Aorta (tissue), 5 donors: ENCODE measurements at regions not wholly inside any gene's neighbourhood (a gene's known extent, or its start where the extent isn't known, plus 50 kb on each side); places are given as distances from the start of the nearest gene placed in this dataset.

Source experiments
- ATAC-seq: fragments of 200-7000 bp; cut with Tn5 transposase; one replicate; pipeline ENCODE4 v1.9.1; 2022; ENCODE audit warnings: moderate library complexity; ENCODE audit not compliant: low FRiP score
- DNase-seq, 2 donors: peaks; one replicate each; pipeline ENCODE4 v3.0.0-alpha.2; 2020
- H3K27ac ChIP-seq, 2 donors: one replicate each; pipeline ENCODE4 v1.5.1; 2013; ENCODE audit warnings: low read length in 2 of 2, mild to moderate bottlenecking in 2 of 2, moderate library complexity in 2 of 2, control low read depth in 1 of 2, inconsistent platforms in 1 of 2, low read depth in 1 of 2
- H3K27me3 ChIP-seq, 2 donors: one replicate each; pipeline ENCODE4 v1.6.1; 2013; ENCODE audit warnings: control low read depth in 1 of 2, low read length in 1 of 2, mild to moderate bottlenecking in 1 of 2, moderate library complexity in 1 of 2; ENCODE audit not compliant: insufficient read depth in 2 of 2, control insufficient read depth in 1 of 2
- H3K36me3 ChIP-seq, 2 donors: one replicate each; pipeline ENCODE4 v1.6.1; 2013; ENCODE audit warnings: control low read depth in 1 of 2, low read length in 1 of 2, mild to moderate bottlenecking in 1 of 2; ENCODE audit not compliant: insufficient read depth in 2 of 2, control insufficient read depth in 1 of 2
- H3K4me1 ChIP-seq, 2 donors: one replicate each; pipeline ENCODE4 v1.6.1; 2013; ENCODE audit warnings: low read length in 2 of 2, control low read depth in 1 of 2, mild to moderate bottlenecking in 1 of 2, moderate library complexity in 1 of 2; ENCODE audit not compliant: insufficient read depth in 2 of 2, control insufficient read depth in 1 of 2
- H3K4me3 ChIP-seq, 2 donors: one replicate each; pipeline ENCODE4 v1.5.1; 2013; ENCODE audit warnings: low read length in 2 of 2, control low read depth in 1 of 2, mild to moderate bottlenecking in 1 of 2
- H3K9me3 ChIP-seq: one replicate; pipeline ENCODE4 v1.6.1; 2013; ENCODE audit warnings: mild to moderate bottlenecking, low read length; ENCODE audit not compliant: control insufficient read depth
- WGBS, 2 donors: extraction: QIAGEN DNeasy Blood & Tissue Kit; methylation state at CpG; one replicate each; pipeline ENCODE4 v1.1.7; 2013; 5-methylcytosine and 5-hydroxymethylcytosine counted together
- intact Hi-C, 2 donors: fragments of 100-400 bp; cut with DNase I; formaldehyde crosslinking; loops; one replicate each; pipeline versions ENCODE4 v1.14.2 to v1.15.0; 2022
- donor health status: healthy with polysubstance abuse.
- donor health status: Bipolar disorder and iron deficiency.
- donor health status: DM: no; HTN: no; CAD: no.
- donor health status: DM: no; HTN: no; CAD: no.
- donor health status: DM: yes; HTN: yes; CAD: no.

DNA sequence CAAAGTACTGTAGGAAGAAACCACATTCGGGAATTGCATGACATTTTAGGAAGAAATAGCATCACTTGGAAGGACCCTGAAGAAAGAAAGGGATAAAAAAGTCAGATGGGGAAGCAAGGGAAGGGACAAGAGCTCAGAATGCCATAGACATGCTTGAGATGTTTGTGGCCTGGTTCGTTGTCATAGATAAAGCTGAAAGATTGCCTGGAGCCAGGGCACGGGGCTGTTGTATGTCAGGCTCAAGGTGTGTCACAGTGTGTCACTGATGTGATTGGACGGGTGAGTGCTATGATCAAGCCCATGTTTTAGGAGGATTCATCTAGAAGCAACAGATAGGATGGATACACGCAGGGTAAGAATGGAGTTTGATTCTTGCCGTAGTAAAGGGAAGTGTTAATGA, 216.2 kb upstream of the SOX4 start:
- no peaks in the 10 kb centered on the region for H3K9me3 ChIP-seq
- WGBS, 2 donors, result 86 to 91% methylated on average over 6 of the region's 6 CpGs
- H3K36me3 ChIP-seq, result no peaks in the 10 kb centered on the region
- H3K4me3 ChIP-seq, result no peak overlapping the region
- no peaks in the 10 kb centered on the region for H3K4me1 ChIP-seq
- ATAC-seq (no peak), DNase-seq (no peak)
- no peaks in the 10 kb centered on the region for H3K27me3 ChIP-seq
- intact Hi-C loops, result no loop called here
- H3K27ac ChIP-seq, result no peak overlapping the region

DNA sequence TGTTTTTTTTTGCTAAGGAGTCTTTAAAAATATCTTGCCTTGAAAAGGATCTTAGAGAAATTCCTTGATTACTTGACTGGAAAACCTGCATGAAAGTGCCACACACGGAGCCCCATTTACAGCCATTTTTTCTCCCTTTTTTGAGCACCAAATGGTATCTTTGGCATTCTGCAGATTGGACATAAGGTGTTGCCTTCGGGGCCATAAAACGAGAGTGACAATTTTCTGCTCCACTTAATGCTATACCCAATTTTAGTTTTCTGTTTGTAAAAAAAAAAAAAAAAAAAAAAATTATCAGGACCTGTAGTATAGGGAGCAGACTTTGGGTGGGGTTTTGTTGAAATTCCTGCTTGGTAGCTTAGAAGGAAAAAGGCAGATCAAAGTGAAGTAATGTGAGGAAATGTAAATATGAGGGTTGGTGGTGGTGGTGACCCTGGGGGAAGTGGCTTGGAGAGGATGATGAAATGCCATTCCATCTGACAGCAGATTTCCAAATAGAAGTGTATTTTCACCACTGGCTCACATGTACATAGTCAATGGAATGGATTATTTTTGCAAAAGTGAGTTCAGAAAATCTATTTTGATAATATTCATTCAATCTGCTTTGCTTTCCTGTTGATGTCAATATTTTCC, 212.1 kb upstream of the SOX4 start:
- WGBS, 2 donors, result 88% methylated on average over 3 of the region's 3 CpGs
- no peak overlapping the region for H3K4me3 ChIP-seq
- DNase-seq, result no peak
- no peaks in the 10 kb centered on the region for H3K4me1 ChIP-seq
- intact Hi-C loops, result no loop called here
- H3K9me3 ChIP-seq, result no peaks in the 10 kb centered on the region
- H3K36me3 ChIP-seq, result no peaks in the 10 kb centered on the region
- H3K27ac ChIP-seq, result no peak overlapping the region
- no peaks in the 10 kb centered on the region for H3K27me3 ChIP-seq
- no peak for ATAC-seq

DNA sequence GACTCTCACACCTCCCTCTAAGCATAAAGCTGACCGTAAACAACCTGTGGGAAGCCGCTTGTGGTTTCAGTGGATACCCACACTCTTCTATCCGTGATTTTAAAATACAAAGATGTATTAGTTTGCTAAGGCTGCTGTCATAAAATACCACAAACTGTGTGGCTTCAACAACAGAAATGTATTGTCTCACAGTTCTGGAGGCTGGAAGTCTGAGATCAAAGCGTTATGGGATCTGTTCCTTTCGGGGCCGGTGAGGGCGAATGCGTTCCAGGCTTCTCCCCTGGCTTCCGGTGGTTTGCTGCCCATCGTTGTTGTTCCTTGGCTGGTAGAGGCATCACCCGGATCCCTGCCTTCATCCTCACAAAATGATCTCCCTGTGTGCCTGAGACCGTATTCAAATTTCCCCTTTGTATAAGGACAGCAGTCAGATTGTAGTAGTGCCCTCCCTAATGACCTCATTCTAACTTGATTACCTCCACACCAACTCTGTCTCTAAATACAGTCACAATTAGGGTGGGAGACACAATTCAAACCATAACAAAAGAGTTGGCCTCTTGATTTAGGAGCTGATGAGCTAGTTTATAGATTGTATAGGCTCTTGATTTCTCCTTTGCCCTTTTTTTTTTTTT, 210.6 kb upstream of the SOX4 start:
- intact Hi-C loops, result no loop called here
- WGBS, 2 donors, result 89 to 90% methylated on average over 12 of the region's 12 CpGs
- DNase-seq, result no peak

DNA sequence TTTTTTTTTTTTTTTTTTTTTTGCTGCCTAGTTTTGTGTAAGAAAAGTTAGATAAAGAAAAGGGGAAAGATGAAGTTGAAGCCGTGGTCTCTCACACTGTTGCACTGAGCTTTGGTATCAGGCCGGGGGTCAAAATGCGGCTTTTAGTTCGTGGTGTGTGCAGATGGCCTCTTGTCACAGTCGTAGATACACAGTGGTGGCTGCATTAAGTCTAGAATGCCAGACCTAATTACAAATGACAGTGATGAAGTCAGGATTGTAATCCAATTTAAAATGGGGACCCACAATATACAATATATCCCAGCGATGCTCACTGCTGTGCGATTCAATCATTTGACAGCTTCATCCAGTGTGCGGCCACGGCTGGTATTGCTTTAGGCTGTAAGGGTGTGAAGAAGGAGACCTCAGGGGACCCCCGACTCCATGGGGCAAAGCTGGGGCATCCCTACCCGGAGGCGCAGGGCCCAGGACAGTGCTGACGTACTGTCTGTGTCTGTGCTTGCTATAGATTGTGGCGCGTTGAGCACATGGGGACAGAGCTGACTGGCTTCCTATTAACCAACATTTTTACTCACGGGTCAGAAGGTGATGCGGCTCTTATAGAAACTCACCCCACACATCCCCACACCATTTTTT, 210.0 kb upstream of the SOX4 start:
- WGBS, 2 donors, result 92% methylated on average over 17 of the region's 17 CpGs
- Histone ChIP-seq H3K9me3 (no peaks in the 10 kb centered on the region), H3K27ac (no peak overlapping the region), H3K4me1 (no peaks in the 10 kb centered on the region), H3K27me3 (no peaks in the 10 kb centered on the region), H3K36me3 (no peaks in the 10 kb centered on the region), H3K4me3 (no peak overlapping the region)
- ATAC-seq, result no peak
- intact Hi-C loops, result no loop called here
- DNase-seq, result no peak

More for the DNA sequence above, 210.6 kb upstream of the SOX4 start:
- no peaks in the 10 kb centered on the region for H3K36me3 ChIP-seq
- ATAC-seq, result no peak
- no peak overlapping the region for H3K27ac ChIP-seq
- no peaks in the 10 kb centered on the region for H3K9me3 ChIP-seq
- H3K27me3 ChIP-seq, result no peaks in the 10 kb centered on the region
- no peak overlapping the region for H3K4me3 ChIP-seq
- no peaks in the 10 kb centered on the region for H3K4me1 ChIP-seq

DNA sequence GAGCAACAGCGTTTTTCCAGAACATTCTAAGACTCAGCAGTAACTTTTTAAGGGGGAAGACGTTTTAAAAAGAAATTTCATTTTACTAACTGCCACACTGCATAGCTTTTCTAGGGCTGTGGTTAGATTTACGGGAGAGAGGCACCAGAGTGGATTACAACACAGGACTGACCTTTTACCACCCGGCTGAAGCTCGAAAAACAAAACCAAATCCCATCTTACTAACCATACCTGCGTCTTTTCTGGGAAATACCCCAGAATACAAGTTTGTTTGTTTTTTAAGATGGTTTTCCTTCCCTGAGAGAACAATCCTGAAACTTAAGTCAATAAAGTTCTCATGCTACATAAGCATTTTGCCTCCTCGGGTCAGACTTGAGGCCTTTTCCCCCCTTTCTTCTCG, 209.3 kb upstream of the SOX4 start:
- ATAC-seq, result no peak
- intact Hi-C loops, result no loop called here
- H3K4me3 ChIP-seq, result no peak overlapping the region

DNA sequence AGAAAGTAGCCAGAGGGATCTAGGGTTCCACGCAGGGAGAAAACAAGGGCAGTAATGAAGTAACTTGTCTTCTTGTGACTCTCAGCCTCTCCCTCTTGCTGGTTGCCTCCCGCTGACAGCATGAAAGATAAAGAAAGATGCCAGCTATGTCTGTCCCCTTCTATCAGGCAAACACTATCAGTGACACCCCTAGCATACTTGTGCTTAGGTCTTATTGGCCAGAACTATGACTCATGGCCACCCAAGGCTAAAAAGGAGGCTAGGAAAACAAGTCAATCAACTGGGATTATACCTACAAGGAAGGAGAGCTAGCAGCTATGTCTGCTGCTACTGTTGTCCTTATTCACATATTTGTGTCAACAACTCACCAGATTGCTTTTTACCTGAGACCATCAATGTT, 206.8 kb upstream of the SOX4 start:
- 95 to 100% methylated on average over 2 of the region's 2 CpGs for WGBS, 2 donors
- ATAC-seq (no peak), DNase-seq (no peak)
- Histone ChIP-seq H3K9me3 (no peaks in the 10 kb centered on the region), H3K4me1 (no peaks in the 10 kb centered on the region), H3K27me3 (no peaks in the 10 kb centered on the region), H3K4me3 (no peak overlapping the region), H3K36me3 (no peaks in the 10 kb centered on the region), H3K27ac (no peak overlapping the region)
- intact Hi-C loops, result no loop called here

More for the DNA sequence above, 209.3 kb upstream of the SOX4 start:
- H3K27ac ChIP-seq, result no peak overlapping the region
- H3K27me3 ChIP-seq, result no peaks in the 10 kb centered on the region
- no peak for DNase-seq
- H3K36me3 ChIP-seq, result no peaks in the 10 kb centered on the region
- H3K4me1 ChIP-seq, result no peaks in the 10 kb centered on the region
- no peaks in the 10 kb centered on the region for H3K9me3 ChIP-seq
- WGBS, 2 donors, result 58 to 66% methylated on average over 7 to 8 of the region's 8 CpGs

DNA sequence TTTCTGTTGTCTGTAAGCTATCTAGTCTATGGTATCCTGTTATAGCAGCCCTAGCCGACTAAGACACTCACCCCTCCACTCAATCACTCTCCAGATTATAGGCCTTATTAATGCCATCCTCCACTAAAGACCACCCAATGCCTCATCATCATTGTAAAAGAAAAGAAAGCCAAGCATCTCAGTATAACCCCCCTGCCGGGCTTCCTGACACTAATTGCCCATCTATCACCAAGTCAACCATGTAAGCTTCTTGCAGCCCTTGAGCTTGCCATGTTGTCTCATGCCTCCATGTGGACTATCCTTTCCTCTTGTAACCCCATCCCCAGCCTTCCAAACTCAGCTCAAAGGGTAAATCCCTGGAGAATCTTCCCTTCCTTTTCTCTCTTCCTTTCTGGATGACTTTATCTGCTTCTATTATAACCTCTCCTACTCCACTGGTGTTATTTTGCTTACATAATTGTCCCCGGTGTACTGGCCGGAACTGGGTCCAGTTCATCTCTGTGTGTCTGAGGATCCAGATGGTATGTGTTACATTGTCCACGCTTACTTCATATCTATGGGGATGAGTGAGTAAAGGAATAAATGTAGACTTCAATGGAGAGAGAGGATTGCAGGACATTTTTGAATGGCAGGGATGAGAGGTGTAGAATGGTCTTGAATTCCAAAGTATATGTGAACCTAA, 202.9 kb upstream of the SOX4 start:
- ATAC-seq (no peak), DNase-seq (no peak)
- H3K4me3 ChIP-seq, result no peak overlapping the region
- no peaks in the 10 kb centered on the region for H3K4me1 ChIP-seq
- no peaks in the 10 kb centered on the region for H3K27me3 ChIP-seq
- no peaks in the 10 kb centered on the region for H3K36me3 ChIP-seq
- intact Hi-C loops, result no loop called here
- H3K27ac ChIP-seq, result no peak overlapping the region
- no peaks in the 10 kb centered on the region for H3K9me3 ChIP-seq
- 81 to 82% methylated on average over 5 of the region's 5 CpGs for WGBS, 2 donors

DNA sequence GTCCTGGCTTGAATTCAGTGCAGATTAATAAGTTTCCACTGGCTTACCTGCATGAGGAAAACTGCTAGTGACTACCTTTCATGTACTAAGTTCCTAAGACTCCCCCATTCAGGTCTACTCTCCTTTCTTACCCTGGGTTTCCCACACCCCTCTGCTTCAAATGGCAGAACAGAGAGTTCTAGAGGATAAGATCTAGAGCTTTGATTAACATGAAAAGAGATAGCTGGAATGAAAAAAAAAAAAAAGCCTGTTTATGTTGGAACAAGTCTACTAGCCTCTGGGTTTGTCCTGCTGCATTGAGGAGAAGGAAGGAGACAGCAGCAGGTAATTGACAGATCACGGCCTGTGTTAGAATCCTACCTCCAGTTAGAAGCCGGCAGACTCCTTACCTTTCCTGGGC, 201.4 kb upstream of the SOX4 start:
- intact Hi-C loops, result no loop called here
- H3K4me1 ChIP-seq, result no peaks in the 10 kb centered on the region
- DNase-seq (no peak), ATAC-seq (no peak)
- H3K27me3 ChIP-seq, result no peaks in the 10 kb centered on the region
- H3K27ac ChIP-seq, result no peak overlapping the region
- 96 to 97% methylated on average over 2 of the region's 2 CpGs for WGBS, 2 donors
- no peaks in the 10 kb centered on the region for H3K9me3 ChIP-seq
- H3K4me3 ChIP-seq, result no peak overlapping the region
- no peaks in the 10 kb centered on the region for H3K36me3 ChIP-seq
